Body of pancreas (tissue), 4 donors: ENCODE measurements at regions not wholly inside any gene's neighbourhood (a gene's known extent, or its start where the extent isn't known, plus 50 kb on each side); places are given as distances from the start of the nearest gene placed in this dataset.
A peak's percentile ranks its signal among the peaks of the same experiment; 100 is the strongest.

Experiments
- ATAC-seq: fragments of 150-250 bp; one replicate; pipeline ENCODE4 v1.9.1; 2016
- DNase-seq, 4 donors: peaks; one replicate each; pipeline ENCODE4 v3.0.0-alpha.2; 2019
- H3K27ac ChIP-seq, 4 donors: fragments of 200-600 bp; sonication (generic); 1 replicate in 3 of 4; 2 replicates in 1 of 4; pipeline versions ENCODE4 v1.5.1 to v1.6.1; 2016 to 2019; ENCODE audit warnings: mild to moderate bottlenecking in 1 of 4, mixed read lengths in 1 of 4, moderate library complexity in 1 of 4
- H3K27me3 ChIP-seq, 2 donors: fragments of 200-600 bp; sonication (generic); one replicate each; pipeline ENCODE4 v1.6.0; 2016; ENCODE audit warnings: mild to moderate bottlenecking in 1 of 2
- H3K36me3 ChIP-seq, 2 donors: fragments of 200-600 bp; sonication (generic); replicated peaks in 1 of 2; 2 replicates each; pipeline ENCODE4 v1.5.1; 2016; ENCODE audit warnings: low read depth in 2 of 2; ENCODE audit not compliant: insufficient read depth in 1 of 2
- H3K4me1 ChIP-seq: fragments of 200-600 bp; sonication (generic); one replicate; pipeline ENCODE4 v1.6.0; 2016
- H3K4me3 ChIP-seq, 2 donors: fragments of 200-600 bp; sonication (generic); 1 replicate in 1 of 2; 2 replicates in 1 of 2; pipeline ENCODE4 v1.5.1; 2016 to 2019
- H3K9me3 ChIP-seq, 3 donors: fragments of 200-600 bp; sonication (generic); 1 replicate in 2 of 3; 2 replicates in 1 of 3; pipeline ENCODE4 v1.5.1; 2016
- CTCF ChIP-seq, 7 experiments: fragments of 450-650 bp in 4 of 7; fragments of 200-600 bp in 3 of 7; sonication (generic) in 3 of 7; IDR thresholded peaks; one replicate each; pipeline ENCODE4 v1.5.1; 2016 to 2019; ENCODE audit warnings: antibody characterized with exemption in 7 of 7
- POLR2A ChIP-seq, 3 donors: fragments of 450-650 bp; IDR thresholded peaks; one replicate each; pipeline ENCODE4 v1.6.1; 2016; ENCODE audit warnings: antibody characterized with exemption in 3 of 3, mild to moderate bottlenecking in 2 of 3
- WGBS, 2 donors: methylation state at CpG; one replicate each; pipeline ENCODE4 v1.1.5; 2017; 5-methylcytosine and 5-hydroxymethylcytosine counted together
- intact Hi-C: fragments of 100-400 bp; cut with DNase I; formaldehyde crosslinking; loops from one replicate; pipeline ENCODE4 v1.15.1; 2023

GRCh38 chr5:6280425-6281100, 97.8 kb downstream of the MED10 start:
- ATAC-seq (no peak), DNase-seq (peak in 2 of 4 donors; percentile 22 to 39)
- Histone ChIP-seq H3K4me1 (peaks cover 7% of the 10 kb centered on the region), H3K27ac (no peak overlapping the region), H3K4me3 (no peak overlapping the region), H3K9me3 (no peaks in the 10 kb centered on the region), H3K36me3 (no peaks in the 10 kb centered on the region), H3K27me3 (no peaks in the 10 kb centered on the region)
- TF ChIP-seq POLR2A (IDR thresholded peaks at IDR 0.05) (no peak), CTCF (IDR thresholded peaks at IDR 0.05) (no peak)
- intact Hi-C loops = no loop called here
- 25 to 40% methylated on average over 6 of the region's 6 CpGs for WGBS, 2 donors

- 87 to 92% methylated on average over 3 to 5 of the region's 5 CpGs for WGBS, 2 donors
- DNase-seq (no peak), ATAC-seq (no peak)
- no peak for TF ChIP-seq CTCF (IDR thresholded peaks at IDR 0.05)
- no peak for TF ChIP-seq POLR2A (IDR thresholded peaks at IDR 0.05)
- H3K27me3 ChIP-seq = no peaks in the 10 kb centered on the region
- intact Hi-C loops = no loop called here
- H3K36me3 ChIP-seq = no peaks in the 10 kb centered on the region
- H3K4me1 ChIP-seq = peaks cover 7% of the 10 kb centered on the region
- no peaks in the 10 kb centered on the region for H3K9me3 ChIP-seq
- no peak overlapping the region for H3K27ac ChIP-seq
- no peak overlapping the region for H3K4me3 ChIP-seq
These were observed 98.7 kb downstream of the MED10 start for GRCh38 chr5:6279607-6280006.

GRCh38 chr5:6274846-6275543, 103.4 kb downstream of the MED10 start:
- Histone ChIP-seq H3K27me3 (no peaks in the 10 kb centered on the region), H3K4me3 (no peak overlapping the region), H3K36me3 (no peaks in the 10 kb centered on the region), H3K9me3 (no peaks in the 10 kb centered on the region), H3K4me1 (peaks cover under 1% of the 10 kb centered on the region), H3K27ac (no peak overlapping the region)
- ATAC-seq = no peak
- no peak for TF ChIP-seq CTCF (IDR thresholded peaks at IDR 0.05)
- TF ChIP-seq POLR2A (IDR thresholded peaks at IDR 0.05) = no peak
- WGBS, 2 donors = 51 to 63% methylated on average over 2 of the region's 2 CpGs
- intact Hi-C loops = no loop called here
- no peak for DNase-seq

- no peaks in the 10 kb centered on the region for H3K4me1 ChIP-seq
- no peak for TF ChIP-seq POLR2A (IDR thresholded peaks at IDR 0.05)
- no peak for TF ChIP-seq CTCF (IDR thresholded peaks at IDR 0.05)
- intact Hi-C loops = no loop called here
- DNase-seq = no peak
- no peaks in the 10 kb centered on the region for H3K36me3 ChIP-seq
- H3K9me3 ChIP-seq = no peaks in the 10 kb centered on the region
- WGBS, 2 donors = 80 to 89% methylated on average over 4 of the region's 4 CpGs
- no peak overlapping the region for H3K4me3 ChIP-seq
- no peak overlapping the region for H3K27ac ChIP-seq
- no peaks in the 10 kb centered on the region for H3K27me3 ChIP-seq
- no peak for ATAC-seq
These were observed 104.6 kb downstream of the MED10 start for GRCh38 chr5:6273749-6274148.
